ENCODE measurements at regions not wholly inside any gene's neighbourhood (a gene's known extent, or its start where the extent isn't known, plus 50 kb on each side); places are given as distances from the start of the nearest gene placed in this dataset.

DNA sequence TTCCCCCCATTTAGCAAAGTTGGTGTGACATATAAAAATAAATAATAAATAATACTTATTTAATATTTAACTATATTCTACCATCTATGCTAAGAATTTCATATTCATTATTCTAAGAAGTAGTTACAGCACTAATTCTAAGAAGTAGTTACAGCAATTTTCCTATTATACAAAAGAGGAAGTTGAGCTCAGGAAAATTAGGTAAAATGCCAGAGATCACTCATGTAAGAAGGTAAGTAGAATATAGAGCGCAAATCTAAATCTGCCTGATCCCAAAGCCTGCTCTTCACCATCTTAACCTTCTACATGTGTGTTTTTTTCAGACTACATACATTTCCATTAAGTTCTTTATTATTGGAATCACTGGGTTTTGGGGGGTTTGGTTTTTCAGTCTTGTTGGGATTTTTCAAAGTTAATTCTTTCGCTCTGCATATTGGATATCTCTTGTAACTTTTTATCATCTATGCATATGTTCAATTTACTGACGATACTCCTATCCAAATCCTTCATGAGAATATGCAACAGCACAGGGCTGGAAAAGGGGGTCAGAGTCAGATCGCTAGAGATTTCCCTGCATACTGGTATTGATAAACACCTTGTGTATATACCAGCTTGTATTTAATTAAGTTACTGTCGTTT is 852.1 kb downstream of the MAT2B start:
- no peak for DNase-seq

DNA sequence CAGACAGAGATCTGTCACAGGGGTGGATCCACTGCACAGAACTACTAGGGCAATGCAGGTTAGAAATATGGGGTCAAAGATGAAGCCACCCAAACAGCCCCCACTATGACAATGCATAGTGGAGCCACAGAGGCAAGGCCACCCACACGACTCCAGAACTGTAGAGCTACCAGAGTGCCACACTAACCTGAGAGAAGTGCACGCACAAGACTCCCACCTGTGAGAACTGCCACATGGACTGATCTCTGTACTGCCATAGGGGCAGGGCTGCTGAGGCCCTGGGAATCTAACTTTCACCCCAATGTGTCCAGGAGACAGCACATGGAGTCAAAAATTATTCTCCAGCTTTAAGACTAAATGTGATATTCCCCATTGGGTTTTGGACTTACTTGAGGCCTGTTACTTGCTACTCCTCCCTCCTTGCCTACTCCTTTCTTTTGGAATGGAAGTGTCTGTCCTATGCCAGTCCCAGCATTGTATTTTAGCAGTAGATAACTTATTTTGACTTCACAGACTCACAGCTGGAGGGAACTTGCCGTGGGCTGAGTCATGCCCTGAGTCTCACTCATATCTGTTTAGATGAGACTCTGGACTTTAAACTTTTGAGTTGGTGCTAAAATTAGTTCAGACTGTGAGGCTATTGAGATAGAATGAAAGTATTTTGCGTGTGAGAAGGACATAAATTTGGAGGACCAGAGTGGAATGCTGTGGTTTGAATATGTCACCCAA is 853.3 kb downstream of the MAT2B start:
- no peak for DNase-seq

DNA sequence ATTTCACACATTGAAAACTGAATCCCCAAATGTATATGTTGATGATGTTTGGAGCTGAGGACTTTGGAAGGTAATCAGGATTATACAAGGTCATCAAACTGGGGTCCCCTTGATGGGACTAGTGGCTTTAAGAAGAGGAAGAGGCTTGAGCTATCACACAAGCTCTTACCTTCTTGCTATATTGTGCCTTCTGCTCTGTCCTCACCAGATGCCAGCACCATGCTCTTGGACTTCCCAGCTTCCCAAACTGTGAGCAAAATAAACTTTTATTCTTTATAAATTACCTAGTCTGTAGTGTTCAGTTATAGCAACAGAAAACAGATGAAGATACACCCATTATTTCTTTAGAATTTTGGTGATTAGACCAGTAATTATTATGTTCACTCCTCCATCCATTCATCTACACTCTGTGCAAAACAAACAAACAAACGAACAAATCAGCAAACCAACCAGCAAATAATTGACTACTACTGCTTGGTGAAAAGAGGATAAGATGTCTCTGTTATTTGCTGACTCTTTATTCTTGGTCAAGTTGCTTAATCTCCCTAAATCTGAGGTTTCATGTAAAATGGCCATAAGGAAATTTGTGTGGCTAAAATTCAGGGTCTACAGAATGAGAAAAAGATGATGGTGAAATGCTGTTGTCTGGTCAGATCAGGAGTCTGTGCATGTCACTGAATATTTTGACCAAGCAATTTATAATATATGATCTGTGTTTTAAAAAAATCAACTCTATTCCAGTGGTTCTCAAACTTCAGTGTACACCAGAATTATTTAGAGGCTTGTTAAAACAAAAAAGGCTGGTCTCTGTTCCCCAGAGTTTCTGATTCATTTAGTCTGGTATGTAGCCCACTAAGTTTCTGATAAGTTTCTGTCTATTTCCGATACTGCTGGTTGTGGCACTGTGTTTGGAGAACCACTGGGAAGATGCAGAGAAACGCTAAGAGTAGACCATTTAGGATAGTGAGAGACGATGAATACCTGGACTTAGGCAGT is 854.1 kb downstream of the MAT2B start:
- DNase-seq: no peak

DNA sequence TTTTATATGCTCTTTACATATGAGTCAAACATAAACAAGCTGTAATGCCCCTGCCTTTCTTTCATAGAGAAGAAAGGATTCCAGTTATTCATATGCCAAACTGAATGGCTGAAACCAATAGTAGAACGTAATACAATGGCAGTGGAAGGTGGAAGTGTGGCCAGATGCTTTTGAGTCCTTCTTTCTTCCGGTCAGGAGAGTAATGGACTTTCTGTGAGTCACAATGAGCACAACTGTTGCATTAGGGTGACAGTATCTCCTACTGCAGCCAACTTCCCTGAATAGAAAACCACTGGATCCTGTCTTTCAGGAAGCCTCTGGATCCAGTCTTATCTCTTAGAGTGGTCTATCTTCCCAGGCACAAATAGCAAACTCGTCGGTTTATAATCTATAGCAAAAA is 855.2 kb downstream of the MAT2B start:
- DNase-seq: no peak

DNA sequence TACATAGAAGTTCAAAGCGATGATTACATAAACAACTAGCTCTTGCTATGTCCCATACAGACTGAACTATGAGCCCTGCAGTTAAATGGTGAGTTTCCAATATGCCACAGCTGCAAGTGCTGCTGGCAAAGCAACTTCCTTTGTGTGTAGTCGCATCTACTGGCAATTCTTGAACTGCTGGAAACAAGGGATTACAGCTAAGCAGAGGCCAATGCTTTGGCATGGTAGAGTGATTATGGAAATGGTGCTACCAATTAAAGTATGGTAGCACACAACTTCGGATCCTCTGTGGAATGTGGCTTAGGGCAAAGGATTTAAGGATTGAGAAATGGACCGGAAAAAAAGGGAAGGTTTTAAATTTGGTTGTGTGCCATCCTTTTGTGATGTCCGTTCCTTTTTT is 856.6 kb downstream of the MAT2B start:
- DNase-seq: no peak

DNA sequence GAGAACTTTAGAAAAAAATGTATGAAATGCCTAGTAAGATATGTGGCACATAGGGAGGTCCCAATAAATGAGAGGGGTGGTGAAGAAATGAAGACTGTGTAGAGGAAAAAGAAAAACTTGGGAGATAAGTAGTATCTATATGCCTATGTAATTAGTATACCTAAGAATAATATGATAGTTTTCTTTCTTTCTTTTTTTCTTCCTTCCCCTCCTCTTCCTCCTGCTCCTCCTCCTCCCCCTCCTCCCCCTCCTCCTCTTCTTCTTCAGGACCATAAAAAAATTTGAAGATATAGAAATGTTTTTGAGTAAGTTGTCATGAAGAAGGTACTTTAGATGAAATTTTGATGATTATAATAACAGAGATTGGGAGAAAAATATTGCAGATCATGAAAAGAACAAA is 857.4 kb downstream of the MAT2B start:
- no peak for DNase-seq

DNA sequence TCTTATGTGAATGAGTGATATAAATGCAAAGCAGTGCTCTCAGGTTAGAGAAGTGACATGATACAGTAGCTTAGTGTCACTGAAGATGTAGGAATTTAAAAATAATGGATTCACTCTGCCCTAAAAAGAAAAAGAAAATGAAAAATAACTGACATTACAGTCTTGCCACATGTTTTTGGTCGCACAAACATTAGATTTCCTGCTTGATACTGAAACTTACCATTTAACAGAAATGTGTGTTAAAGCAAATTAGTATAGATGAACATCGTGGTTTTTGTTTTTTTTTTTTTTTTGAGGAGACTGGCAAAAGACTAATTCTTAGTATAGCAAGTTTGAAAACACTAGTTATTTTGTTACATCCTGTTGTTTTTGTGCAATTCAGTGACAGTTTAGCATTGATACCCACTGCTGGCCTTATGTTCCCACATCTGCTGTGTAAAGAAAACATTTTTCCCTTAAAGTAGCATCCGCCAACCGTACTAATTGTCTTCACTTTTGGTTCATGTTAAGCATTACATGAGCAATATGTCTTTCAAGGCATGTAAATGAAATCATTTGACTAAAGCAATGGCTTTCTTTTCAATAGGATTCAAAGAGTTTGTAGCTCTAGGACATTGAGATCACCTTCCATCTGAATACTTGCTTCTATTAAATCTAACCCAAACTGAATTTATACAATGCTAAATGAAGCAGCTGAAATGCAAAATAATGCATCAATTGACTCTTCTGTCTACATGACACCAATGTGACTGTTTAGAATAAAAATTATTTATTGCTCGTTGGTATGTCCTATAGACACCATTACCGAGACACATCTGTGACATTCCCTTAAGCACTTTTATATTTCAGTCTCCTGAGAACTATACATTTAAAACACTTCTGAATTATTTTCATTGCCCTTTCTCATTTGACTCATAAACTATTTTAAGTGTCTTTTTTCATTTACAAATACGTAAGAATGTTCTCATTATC is 859.1 kb downstream of the MAT2B start:
- no peak for DNase-seq

DNA sequence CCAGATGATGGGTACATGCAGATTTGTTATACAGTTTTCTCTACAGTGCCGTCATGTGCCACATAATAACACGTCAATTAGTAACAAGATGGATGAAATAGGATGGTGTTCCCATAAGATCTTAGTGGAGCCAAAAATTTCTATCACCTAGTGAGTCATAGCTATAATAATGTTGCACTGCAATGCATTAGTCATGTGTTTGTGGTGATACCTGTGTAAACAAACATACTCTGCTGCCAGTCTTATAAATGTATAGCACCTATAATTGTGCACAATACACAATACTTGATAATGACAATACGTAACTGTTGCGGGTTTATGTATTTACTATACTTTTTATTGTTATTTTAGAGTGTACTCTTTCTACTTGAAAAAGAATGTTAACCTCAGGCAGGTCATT is 865.4 kb downstream of the MAT2B start:
- DNase-seq: no peak

DNA sequence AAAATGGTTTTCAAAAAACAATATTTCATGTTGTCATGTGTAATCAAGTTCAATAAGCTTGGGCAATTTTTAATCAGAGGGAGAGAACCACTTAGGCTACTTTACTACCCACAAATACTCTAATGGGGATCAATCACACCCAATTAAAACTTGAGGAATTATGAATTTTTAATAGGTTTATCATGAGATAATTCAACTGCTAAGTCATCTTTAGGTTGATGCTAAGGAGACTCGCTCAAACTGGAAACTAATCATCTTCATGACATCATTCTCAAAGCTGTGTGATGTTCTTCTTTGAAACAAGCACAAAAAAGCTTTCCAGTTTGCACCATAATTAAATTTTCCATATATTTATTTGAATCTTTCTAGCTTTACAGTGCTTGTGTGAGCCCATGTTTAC is 867.5 kb downstream of the MAT2B start:
- DNase-seq: no peak

DNA sequence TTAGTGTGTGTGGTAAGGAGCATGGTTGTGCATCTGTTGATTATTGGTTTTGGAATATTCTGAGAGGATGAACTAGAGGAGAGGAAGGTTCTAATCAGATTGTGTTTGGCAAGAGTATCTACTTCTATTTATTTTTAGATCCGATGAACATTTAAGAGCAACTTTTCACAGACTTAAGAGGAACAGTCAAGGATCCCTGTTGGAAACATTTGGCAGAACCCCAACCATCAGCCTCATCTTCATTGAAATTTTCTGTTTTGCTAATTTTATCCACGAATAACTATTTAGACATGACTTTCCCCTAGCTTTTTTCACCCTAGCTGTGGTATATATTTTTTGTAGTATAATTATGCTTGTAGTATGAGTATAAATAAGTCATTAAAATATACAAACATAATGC is 868.5 kb downstream of the MAT2B start:
- no peak for DNase-seq

DNA sequence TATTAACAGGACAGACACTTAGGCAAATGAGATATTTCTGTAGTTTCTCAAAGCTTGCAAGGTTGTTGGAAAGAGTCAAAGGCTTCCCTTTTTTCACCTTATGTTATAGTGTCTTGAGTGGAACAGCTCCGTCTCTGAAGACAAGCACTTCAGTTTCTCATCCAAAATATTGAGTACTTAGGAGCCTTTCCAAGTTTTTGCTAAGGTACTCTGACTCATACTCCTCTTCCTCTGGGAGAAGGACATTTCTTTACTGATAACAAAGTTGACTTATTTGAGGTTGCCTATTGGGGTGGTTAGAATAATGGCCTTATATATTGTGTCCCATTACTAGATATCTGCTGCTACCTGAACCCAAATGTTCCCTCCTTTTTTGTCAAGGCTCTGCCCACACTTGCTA is 869.6 kb downstream of the MAT2B start:
- no peak for DNase-seq

DNA sequence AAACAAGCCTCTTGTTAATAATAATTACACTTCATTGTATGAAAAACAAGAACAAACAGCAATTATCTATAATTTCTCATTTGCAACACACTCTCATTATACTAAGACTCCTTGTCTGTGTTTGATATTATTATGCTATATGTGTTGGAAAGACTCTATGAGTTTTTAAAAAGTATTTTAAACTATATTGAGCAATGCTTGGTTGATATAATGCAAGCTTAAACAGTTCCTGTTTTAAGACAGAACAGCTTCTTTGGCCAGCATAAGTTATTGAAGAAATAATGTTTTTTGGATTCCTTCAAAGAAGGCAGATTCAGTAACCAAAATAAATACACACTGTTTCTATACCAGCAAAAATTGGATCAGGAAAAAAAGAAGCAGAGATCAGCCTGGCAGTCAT is 871.4 kb downstream of the MAT2B start:
- no peak for DNase-seq

DNA sequence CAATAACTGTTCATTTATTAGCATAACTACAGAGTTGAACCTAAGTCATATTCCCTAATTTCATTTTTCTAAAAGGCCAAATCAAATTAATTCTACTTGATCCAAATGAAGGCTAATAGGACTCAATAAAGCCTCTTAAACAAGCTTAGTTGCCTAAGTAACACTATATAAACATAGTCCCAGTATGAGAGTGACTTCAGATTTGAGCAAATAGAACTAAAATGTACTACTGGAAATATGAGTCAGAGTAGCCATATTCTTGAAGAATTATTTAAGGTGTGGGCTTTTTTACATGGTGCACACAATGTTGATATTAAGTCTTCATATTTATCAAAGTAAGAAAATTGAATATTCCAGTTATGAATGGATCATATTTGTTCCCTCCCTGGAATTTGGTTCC is 872.3 kb downstream of the MAT2B start:
- DNase-seq: no peak

DNA sequence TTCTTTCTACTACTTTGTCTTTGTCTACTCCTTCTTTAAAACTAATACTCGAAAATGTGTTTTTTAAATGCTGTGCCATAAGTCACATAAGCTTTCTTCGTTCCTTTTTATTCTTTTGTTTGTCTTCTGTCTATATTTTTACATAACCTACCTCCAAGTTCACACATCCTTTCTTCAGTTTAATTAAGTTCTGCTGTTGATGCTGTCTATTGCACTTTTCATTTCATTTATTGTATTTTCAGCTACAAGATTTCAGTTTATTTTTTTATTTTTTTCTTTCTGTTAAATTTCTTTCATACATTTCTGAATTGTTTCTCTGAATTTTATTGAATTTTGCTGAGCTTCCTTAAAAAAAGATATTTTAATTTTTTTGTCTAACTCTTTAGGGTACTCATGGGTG is 878.2 kb downstream of the MAT2B start:
- no peak for DNase-seq

DNA sequence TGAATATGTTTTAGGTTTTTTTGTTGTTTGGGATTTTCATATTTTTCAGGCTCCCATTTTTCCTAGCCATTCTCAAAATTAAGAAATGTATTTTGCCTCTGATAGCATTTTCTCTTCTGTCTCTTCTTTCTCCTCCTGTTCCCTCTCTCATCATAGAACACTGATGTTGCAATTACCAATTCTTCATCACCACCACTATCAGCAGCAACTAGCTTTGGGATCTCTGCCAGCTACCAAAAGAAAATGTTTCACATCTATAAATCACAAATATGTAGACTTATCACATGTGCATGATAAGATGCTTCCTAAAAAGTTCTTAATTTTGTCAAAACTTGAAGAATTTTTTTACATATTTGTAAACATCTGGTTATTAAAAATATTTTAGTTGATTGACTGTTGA is 887.1 kb downstream of the MAT2B start:
- DNase-seq: no peak

DNA sequence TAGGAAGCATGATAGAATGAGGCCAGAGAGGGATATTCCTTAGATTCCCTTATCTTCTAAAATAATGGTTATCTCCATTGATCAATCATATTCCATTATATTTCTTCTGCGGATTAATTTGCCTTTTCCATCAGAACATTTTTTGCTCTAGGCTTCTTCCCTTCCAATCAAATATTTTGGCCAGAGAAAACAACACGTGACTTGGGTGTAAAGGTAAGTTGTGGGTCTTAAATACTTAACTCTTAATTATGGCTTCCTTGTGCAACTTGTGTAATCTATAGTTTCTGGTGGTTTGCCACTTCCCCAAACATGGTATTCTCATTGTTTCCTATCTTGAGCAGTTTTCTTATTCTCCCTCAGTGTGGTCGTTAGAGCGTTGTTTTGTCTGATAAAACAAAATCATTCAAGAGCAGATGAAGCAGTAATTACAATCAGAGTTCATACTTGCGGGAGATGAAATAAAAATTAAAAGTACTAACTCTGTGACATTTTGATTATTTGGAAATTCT is 889.3 kb downstream of the MAT2B start:
- DNase-seq: no peak

DNA sequence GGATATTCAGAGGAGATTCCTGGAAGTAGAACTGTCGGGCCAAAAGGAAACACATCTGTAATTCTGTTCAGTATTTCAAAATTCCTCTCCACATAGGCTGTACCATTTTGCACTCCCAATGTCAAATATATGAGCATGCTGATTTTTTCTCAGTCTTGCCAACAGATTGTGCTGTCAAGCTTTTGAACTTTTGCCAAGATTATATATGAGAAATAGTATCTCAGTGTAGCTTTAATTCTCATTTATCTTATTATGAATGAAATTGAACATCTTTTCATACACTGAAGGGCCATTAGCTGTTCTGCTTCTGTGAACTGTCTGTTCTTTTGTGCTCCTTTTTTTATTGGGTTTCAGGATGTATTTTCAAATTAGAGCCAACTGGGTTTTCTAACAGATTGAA is 907.1 kb downstream of the MAT2B start:
- no peak for DNase-seq

DNA sequence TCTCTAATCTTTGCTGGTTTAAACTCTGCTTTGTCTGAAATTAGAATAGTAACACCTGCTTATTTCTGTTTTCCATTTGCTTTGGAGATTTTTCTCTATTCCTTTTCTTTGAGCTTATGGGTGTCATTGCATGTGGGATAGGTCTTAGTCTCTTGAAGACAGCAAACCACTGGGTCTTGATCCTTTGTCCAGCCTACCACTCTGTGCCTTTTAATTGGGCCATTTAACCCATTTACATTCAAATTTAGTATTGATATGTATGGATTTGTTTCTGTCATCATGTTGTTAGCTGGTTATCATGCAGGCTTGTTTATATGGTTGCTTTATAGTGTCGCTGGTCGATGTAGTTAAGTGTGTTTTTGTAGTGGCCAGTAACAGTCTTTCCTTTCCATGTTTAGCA is 914.7 kb downstream of the MAT2B start:
- DNase-seq: no peak

DNA sequence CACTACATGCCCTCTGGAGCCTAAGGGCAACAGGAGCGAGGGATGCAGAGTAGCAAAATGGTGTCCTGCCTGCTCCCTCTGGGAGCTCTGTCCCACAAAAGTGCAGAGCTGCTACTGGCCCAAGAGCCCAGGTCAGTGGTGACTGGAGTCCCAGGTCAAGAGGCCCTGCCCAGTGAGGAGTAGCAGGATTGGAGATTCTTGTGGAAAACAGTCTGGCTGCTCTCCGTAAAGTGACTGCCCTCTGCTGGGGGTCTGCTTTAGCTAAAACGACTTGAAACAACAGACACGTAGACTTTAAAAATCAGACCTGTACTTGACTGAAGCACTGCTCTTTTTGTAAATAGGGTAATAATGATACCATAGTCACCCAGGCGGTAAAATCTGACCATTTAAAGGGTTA is 917.0 kb downstream of the MAT2B start:
- no peak for DNase-seq

DNA sequence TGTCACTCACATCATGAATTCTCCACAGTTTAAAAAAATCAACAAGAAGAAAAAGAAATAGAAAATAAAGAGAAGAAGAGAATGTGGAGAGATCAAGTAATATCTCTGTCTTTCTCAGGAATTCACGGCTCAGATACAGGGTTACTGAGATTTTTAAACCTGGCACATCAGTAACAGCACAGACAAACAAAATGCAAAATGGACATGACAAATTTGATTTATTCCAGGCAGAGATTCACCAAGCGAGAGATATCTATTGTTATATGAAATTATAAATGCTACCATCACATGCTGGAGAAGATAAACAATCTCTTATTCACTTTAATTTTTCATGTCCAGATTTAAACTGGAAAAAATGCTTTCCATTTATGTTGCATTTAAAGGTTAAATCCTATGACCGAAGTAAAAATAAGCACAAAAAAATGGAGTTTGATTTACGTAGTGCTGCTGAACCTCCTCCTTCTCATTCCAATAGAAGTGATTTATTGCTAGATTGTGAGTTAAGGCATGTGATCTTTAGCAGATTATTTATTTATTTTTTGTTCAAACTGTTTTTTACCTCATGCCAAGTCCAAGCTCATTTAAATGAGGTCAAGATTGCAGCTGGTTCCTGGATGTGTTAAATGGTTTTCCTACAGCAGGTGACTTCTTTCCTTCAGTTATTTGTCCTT is 926.4 kb downstream of the MAT2B start:
- DNase-seq: no peak

DNA sequence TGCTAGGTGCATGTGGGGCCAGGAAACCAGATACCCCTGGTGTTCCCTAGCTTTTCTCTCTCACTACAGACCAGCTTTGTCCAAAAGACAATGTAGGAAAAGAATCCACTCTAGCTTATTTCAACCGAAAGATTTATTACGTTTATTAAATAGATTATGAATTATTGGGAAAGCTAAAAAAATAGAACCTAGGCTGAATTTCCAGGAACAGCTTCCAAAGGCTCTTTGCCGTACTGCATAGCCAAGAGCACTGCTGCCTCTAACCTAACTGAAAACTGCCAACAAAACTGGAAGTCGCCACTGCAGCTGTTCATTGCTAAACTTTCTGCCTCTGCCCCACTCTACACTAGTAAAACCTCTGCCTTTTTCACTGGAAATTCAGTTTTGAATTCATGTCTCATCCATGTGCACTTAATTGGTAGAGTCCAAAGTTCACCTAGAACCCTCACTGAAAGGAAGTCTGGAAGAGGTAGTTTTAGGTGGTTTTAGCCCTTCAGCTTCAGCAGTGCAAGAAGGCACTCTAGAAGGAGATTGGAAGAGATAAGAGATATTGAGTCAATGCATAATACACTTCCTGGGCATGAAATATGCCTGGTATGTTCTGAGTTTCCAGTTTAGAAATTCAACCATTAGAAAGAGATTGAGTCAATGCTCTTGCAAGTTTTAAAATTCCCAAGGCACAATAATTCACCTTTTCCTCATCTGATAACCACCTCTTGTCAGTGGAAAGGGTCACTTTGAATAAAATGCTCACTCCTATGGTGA is 927.9 kb downstream of the MAT2B start:
- no peak for DNase-seq
